Jurkat, Clone E6-1 (cell line): ENCODE measurements at regions not wholly inside any gene's neighbourhood (a gene's known extent, or its start where the extent isn't known, plus 50 kb on each side); places are given as distances from the start of the nearest gene placed in this dataset.
"Not testable (repeated sequence)": the region's sequence is repeated elsewhere in the genome, so short reads cannot be mapped to it uniquely, and the experiment has no call there.

ENCODE experiments used
- DNase-seq: peaks from one replicate; pipeline ENCODE4 v3.0.0-alpha.2; 2011; ENCODE audit warnings: low read depth, low spot score
- H3K4me3 ChIP-seq: 2 replicates; pipeline ENCODE4 v1.5.1; 2011; ENCODE audit warnings: mild to moderate bottlenecking, low read length, control low read depth, moderate library complexity

DNA sequence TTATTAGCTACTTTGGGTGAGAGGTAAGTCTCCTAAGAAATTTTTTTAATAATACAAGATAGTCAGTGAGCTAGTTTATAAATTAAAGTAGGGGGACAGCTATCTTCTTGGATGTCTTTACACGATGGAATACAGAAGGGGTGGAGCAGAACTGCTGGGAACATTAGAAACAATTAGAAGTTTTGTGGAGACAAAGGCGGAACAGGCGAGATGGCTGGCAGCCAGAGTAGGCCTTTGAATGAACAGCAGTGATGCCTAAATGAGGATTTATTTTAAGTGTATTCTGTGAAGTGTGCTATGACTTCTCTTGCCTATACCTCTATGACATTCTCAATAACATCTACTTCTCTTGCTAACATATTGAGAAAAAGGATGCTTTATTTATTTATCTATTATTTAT, 1345.3 kb upstream of the SEL1L start:
- H3K4me3 ChIP-seq, result no peak overlapping the region
- DNase-seq, result no peak

DNA sequence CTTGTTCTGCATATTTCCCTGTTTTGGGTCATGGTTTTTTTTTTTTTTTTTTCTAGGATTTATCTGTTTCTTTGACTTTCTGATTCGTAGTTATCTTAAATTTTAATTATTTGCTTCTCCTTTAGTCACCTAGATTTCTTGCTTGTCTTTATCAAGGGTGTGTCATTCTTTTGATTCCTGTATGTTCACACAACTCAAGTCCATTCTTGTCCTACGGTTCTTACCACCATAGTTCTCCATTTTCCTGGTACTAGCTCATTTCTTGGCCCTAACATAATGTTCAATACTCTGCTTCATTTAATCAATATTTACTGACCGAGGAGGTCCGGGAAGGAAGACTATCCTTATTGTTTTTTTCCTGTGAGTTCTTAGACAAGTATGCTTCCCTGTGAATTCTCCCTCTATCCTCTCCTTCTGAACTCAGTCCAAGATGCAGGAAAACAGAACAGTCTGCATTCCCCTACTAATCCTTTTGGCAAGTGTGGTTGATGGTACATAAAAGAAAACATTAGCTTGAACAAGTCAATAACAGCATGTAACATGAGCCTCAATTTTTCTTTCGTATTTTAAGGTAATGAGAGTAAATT, 1346.4 kb upstream of the SEL1L start:
- no peak for DNase-seq
- no peak overlapping the region for H3K4me3 ChIP-seq

DNA sequence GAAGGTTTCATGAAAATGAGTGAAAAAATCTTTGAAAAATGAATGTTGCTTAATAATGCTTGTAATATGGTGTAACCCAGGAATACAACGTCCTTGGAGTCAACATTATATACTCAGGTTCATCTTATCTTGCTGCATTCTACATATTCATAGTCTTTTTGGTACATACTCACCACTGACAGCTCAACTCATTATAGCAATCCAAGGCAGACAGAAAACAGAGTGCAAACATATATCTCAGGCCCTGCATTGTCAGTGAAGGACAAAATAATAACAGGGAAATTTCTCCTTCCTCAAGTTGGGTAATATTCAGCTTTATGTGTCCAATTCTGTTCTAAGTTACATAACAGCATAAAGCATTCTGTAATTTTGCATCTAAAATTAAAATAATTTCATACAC, 1353.0 kb upstream of the SEL1L start:
- no peak overlapping the region for H3K4me3 ChIP-seq
- no peak for DNase-seq

DNA sequence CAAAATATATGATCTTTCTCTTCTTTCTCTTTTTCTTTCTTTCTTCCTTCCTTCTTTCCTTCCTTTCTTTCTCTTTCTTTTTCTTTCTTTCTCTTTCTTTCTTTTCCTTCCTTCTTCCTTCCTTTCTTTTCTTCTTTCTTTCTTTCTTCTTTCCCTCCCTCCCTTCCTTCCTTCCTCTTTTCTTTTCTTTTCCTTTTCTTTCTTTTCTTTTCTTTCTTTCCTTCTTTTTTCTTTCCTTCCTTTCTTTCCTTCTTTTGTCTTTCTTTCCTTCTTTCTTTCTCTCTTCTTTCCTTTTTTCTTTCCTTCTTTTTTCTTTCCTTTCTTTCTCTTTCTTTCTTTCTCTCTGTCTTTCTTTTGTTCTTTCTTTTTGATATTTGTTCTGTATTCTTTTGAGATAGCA, 1356.0 kb upstream of the SEL1L start:
- DNase-seq, result no peak
- H3K4me3 ChIP-seq, result no peak overlapping the region

DNA sequence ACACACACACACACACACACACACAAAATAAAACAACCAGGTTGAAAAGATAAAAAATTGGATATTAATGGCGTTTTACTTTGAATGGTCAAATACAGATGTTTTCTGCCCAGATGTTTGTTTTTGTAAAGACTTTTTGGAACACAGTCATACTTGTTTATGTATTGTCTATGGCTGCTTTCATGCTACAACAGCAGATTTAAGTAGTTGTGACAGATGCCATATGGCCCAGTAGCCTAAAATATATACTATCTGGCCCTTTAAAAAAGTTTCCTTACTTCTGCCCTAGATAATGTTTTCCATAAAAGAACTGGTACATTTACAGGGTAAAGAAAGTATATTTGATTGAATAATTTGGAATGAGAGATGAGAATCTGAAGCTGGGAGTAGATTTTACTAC, 1362.8 kb upstream of the SEL1L start:
- no peak overlapping the region for H3K4me3 ChIP-seq
- DNase-seq, result no peak

DNA sequence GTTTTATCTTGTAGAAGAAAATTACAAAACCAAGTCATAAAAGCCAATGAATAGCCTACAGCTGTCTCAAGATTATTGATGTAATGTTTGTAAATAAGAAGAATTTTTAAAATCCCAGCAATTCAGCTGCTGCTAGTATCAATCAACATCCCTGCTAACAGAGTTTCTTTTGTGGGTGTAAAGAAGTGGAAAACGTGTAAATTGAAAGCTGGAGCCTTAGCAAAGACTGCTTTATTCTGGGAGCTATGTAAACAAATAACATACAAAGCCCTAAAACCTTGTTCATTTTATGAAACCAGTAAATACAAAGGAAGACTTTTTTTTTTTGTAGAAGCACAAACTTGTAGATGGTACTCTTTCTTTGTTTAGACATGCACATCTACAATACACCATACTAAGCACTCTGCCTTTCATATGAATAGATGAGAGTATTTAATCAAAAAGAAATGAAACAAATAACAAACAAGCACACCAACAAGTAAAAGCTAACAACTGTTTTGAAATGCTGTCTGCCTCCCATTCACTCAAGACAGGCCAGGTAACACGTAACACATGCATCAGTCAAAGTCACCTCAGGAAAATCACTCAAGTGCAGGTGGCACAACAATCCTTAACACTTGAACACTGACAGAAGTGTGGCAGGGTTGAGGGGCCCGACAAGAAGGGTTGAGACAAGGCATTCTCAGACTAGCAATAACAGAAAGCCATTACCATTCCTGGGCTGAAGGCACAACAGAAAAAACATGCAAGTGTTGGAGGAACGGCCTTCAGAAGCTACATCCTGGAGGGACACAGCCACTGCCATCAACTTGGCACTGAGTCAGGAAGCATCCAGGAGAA, 1364.0 kb upstream of the SEL1L start:
- no peak overlapping the region for H3K4me3 ChIP-seq
- DNase-seq, result no peak

DNA sequence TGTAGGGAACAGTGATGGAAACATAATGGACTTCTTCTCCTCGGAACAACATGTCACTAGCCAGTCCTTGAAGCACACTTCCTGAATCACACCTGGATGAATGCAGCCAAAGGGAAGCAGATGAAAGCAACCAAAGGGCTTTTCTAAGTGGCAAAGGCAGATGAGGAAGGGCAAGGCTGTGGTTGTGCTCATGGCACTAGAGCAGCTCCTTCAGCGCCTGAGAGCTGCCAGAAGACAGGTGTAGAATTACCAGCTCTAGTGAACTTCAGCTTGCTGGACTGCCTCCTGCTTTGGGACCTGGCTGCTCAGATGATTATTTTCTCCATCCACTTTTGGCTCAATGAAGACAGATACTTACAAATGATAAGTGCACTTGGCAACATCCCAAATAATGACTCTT, 1372.1 kb upstream of the SEL1L start:
- H3K4me3 ChIP-seq, result no peak overlapping the region
- no peak for DNase-seq

DNA sequence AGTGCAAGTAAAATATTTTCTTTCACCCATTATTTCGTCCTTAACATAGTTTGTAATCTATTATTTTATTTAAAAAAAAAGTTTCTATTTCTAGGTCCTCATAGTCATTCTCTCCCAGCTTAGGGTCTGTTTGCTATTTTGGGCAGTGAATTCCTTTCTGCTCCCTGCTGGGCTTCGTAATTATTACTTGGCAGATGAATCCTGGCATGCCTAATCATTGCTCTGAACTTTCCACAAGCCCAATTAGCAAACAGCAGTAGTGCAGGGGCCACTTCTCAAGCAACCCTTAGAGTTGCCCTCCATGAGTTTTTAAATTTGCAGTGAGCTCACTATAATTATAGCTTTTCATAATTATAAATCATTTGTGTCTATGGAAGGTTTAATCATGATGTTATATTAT, 1378.3 kb upstream of the SEL1L start:
- H3K4me3 ChIP-seq, result no peak overlapping the region
- no peak for DNase-seq

DNA sequence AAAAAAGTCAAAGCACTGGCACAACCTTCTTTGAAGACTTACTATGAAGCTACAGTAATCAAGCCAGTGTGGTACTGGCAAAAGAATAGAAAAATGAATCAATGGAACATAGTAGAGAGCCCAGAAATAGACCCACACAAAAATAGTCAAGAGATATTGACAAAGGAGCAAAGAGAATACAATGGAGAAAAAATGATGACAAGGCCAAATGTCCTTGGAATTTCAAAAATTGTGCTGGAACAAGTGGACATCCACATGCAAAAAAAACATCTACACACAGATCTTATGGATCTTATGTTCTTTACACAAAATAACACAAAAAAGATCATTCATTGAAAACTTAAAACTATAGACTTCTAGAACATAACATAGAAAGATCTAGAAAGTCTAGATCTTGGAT, 1379.7 kb upstream of the SEL1L start:
- DNase-seq, result no peak
- H3K4me3 ChIP-seq, result no peak overlapping the region

DNA sequence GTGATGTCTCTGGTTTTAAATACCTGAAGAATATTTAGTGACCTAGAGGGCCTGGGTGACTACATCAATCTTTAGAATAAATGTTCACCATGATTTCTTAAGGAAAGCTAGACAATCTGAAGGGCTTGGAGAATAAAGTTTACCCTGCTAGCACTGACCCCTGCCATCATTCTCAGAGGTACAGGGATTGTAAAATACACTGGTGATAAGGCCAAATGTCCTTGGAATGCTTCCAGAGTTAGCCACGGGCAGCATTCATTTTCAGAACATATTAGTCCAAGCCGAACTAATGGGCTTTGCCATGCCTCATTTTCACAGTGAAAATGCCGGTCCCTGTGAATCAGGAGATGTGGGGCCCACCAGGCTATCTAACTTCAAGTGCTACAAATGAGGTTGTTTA, 1381.7 kb upstream of the SEL1L start:
- no peak overlapping the region for H3K4me3 ChIP-seq
- no peak for DNase-seq

DNA sequence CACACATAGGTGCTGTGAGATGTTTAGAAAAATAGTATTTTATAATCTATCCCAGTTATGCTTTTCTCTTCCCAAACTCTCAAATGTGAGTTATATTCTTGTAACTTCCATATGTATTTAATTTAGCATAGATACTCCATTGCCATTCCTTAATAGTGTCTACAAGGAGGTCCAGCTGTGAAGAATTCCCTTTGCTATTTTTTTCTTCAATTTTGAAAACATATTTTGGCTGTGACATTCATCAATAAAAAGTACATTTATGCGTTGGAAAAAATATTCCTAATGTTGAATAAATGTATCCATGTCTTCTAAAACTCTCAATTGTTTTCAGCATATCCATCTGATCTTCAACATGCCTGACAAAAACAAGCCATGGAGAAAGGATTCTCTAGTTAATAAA, 1402.0 kb upstream of the SEL1L start:
- H3K4me3 ChIP-seq, result no peak overlapping the region
- no peak for DNase-seq

DNA sequence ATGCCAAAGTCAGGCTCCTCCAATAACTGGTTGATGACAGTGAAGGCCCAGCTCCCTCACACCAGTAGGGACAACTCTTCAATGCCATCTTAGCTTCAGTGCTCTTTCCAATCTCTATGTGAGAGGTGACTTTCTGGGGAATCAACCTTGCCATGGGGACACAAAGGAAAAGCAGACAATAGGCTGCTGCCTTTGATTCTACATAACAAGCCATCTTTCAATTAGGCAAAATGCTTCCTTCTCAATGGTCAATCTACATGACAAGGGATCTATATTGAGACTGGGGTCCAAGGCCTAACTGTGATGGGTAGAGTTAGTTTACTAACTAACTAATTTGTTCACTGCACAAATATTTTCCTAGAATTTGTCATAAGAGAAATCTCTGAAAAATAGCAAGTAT, 1417.5 kb upstream of the SEL1L start:
- no peak for DNase-seq
- no peak overlapping the region for H3K4me3 ChIP-seq

DNA sequence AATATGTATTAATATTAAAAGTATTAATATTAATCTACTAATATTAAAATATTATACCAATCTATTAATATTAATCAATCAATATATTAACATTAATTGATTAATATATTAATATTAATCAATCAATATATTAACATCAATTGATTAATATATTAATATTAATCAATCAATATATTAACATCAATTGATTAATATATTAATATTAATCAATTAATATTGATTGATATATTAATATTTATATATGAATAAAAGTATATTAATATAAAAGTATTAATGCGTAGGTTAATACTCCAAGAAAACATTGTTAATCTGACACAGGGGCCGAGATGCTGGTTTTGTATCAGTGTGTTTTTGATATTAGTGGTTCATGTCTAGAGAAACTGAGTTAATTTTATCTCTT, 1430.1 kb upstream of the SEL1L start:
- no peak for DNase-seq
- no peak overlapping the region for H3K4me3 ChIP-seq

DNA sequence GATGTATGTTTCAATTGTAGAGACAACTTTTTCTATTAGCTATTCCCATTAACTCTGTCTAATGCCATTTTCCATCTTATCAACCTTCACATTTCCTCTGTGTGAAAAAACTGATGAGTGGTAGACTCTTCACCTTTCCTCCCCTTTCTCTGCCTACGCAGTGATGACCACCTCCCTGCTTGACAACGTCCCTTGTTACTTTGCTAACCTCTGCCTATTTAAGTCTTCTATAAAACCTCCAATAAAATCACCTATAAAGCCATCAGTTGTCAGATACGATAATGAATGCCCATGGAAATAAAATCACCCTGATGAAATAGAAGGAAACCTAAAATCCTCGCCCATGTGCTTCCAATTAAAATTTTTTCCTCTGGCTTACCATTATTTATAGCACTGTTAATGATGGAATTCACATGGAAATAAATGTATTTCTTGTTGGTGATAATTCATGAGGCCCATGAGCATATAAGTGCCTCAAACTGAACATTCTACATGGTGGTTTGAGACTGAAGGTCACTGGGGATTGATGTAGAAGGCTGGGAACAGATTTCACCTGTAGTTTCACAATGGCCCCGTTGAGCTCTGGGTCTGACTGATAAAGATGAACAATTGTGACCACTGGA, 1454.0 kb upstream of the SEL1L start:
- DNase-seq, result no peak
- H3K4me3 ChIP-seq, result no peak overlapping the region

DNA sequence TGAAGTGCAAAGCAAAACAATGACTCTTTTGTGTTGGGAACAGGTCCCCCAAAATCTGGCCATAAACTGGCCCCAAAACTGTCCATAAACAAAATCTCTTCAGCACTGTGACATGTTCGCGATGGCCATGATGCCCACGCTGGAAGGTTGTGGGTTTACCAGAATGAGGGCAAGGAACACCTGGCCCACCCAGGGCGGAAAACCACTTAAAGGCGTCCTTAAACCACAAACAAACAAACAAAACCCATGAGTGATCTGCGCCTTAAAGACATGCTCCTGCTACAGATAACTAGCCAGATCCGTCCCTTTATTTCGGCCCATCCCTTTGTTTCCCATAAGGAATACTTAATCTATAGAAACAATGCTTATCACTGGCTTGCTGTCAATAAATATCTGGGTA, 1460.9 kb upstream of the SEL1L start:
- H3K4me3 ChIP-seq, DNase-seq: not testable (repeated sequence)

DNA sequence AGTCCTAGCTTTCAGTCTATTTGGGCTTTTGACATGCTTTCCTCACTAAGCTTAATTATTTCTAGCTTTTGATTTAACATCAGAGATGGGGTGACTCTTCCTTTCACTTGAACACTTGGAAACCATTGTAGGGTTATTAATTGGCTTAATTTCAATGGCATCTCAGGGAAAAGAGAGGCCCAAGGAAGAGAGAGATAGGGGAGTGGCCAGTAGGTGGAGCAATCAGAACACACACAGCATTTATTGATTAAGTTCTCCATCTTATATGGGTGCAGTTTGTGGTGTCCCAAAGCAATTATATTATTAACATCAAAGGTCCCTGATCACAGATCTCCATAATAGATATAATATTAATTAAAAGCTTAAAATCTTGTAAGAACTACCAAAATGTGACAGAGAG, 1466.1 kb upstream of the SEL1L start:
- DNase-seq, result no peak
- H3K4me3 ChIP-seq, result no peak overlapping the region

DNA sequence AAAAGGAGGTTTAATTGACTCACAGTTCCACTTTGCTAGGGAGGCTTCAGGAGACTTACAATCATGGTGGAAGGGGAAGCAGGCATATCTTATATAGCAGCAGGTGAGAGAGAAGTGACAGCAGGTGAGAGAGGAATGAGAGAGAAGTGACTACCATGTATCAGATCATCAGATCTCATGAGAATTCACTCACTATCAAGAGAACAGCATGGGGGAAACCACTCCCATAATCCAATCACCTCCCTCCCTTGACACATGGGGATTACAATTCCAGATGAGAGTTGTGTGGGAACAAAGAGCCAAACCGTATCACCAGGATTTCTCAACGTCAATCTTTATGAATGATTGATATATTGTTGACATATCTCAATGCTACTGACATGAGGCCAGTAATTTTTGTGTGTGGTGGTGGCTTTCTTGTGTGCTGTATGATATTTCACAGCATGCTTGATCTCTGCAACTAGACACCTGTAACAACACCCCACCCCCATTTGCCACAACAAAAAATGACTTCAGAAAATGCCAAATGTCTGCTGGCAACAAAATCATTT, 1470.9 kb upstream of the SEL1L start:
- no peak overlapping the region for H3K4me3 ChIP-seq
- no peak for DNase-seq

DNA sequence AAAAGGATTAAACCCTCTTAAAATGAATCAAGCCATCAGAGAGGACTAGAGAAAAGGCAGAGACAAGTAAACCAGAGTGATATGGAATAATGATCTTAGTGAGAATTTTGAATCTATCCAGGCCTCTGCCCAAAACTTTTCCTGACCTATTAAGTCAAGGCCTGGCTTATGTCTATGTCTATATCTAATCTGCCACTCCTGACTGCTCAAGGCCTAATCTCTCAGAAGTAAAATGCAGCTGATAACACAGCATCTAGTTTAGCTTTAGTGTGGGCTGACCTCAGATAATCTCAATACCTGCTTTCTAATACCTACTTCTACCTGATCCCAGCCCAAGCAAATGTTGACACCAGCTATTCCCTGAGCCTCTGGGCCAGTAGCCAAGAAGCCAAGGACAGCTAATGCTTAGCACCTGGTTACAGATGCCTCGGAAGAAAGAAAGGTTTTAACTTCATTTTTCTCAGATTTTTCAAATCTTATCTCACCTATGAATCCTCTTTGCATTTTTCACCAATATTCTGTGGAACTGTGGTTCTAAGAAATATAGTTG, 1472.5 kb upstream of the SEL1L start:
- DNase-seq, result no peak
- H3K4me3 ChIP-seq, result no peak overlapping the region

DNA sequence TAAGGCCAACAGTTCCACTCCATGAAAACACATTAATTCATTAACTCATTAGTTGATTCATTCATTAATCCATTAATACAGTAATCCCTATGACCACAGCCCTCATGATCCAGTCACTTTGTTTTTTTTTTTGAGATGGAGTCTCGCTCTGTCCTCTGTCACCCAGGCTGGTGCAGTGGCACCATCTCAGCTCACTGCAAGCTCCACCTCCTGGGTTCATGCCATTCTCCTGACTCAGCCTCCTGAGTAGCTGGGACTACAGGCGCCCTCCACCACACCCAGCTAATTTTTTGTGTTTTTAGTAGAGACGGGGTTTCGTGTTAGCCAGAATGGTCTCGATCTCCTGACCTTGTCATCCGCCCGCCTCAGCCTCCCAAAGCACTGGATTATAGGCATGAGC, 1473.4 kb upstream of the SEL1L start:
- not testable (repeated sequence) for H3K4me3 ChIP-seq, DNase-seq

DNA sequence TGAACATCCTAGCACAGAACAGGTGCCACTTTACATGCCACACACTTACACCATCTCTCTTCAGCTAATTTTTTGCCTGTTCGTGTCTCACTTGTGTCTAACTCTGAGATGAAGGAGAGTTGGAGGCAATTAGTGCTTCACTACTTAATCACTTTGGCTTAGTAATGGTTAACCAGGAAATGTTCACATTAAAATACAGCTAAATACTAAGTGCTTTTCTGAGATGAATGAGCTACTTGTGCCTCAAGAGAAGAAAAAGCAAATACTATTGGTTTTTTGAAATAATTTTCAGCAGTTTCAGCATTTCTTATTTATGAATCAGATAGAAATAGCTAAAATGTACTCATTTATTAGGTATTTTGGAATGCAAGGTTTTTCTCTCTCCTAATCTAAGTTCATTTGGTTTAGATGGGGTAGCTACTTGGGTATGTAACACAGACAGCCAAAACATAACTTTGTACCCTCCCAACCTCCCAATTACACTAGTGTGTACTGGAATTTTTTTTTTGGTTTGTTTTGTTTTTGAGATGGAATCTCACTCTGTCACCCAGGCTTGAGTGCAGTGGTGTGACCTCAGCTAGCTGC, 1474.1 kb upstream of the SEL1L start:
- no peak overlapping the region for H3K4me3 ChIP-seq
- no peak for DNase-seq
